ENCODE measurements at regions not wholly inside any gene's neighbourhood (a gene's known extent, or its start where the extent isn't known, plus 50 kb on each side); places are given as distances from the start of the nearest gene placed in this dataset.

DNA sequence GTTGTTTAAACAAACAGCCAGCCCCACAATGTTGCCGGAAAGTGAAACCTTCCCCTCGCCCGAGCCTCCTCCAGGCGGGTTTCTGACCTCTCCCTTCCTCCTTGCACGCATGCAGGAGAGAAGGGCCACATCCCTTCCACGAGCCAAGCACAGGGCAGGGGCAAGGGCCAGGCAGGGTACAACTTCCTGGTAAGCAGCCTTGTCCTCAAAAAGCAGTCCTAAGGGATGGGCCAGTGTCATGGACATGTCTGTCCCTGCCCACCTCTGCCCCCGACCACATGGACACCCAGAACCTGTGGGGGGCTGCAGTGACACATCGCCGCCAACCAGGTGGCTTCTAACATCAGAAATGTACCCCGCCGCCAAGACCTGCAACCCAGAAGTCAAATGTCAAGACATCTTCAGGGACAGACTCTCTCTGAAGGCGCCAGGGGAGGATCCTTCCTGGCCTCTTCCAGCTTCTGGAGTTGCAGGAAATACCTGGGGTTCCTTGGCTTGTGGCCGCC lies 145.3 kb downstream of the CRYBB2 start (continued):
- TF ChIP-seq ZNF114 (CRISPR knock-in tag; IDR thresholded peaks at IDR 0.05), result no peak
- TF ChIP-seq CREB1 (CRISPR knock-in tag; IDR thresholded peaks at IDR 0.05; ENCODE audit: low read depth), result no peak
- TF ChIP-seq, protein P1, sequence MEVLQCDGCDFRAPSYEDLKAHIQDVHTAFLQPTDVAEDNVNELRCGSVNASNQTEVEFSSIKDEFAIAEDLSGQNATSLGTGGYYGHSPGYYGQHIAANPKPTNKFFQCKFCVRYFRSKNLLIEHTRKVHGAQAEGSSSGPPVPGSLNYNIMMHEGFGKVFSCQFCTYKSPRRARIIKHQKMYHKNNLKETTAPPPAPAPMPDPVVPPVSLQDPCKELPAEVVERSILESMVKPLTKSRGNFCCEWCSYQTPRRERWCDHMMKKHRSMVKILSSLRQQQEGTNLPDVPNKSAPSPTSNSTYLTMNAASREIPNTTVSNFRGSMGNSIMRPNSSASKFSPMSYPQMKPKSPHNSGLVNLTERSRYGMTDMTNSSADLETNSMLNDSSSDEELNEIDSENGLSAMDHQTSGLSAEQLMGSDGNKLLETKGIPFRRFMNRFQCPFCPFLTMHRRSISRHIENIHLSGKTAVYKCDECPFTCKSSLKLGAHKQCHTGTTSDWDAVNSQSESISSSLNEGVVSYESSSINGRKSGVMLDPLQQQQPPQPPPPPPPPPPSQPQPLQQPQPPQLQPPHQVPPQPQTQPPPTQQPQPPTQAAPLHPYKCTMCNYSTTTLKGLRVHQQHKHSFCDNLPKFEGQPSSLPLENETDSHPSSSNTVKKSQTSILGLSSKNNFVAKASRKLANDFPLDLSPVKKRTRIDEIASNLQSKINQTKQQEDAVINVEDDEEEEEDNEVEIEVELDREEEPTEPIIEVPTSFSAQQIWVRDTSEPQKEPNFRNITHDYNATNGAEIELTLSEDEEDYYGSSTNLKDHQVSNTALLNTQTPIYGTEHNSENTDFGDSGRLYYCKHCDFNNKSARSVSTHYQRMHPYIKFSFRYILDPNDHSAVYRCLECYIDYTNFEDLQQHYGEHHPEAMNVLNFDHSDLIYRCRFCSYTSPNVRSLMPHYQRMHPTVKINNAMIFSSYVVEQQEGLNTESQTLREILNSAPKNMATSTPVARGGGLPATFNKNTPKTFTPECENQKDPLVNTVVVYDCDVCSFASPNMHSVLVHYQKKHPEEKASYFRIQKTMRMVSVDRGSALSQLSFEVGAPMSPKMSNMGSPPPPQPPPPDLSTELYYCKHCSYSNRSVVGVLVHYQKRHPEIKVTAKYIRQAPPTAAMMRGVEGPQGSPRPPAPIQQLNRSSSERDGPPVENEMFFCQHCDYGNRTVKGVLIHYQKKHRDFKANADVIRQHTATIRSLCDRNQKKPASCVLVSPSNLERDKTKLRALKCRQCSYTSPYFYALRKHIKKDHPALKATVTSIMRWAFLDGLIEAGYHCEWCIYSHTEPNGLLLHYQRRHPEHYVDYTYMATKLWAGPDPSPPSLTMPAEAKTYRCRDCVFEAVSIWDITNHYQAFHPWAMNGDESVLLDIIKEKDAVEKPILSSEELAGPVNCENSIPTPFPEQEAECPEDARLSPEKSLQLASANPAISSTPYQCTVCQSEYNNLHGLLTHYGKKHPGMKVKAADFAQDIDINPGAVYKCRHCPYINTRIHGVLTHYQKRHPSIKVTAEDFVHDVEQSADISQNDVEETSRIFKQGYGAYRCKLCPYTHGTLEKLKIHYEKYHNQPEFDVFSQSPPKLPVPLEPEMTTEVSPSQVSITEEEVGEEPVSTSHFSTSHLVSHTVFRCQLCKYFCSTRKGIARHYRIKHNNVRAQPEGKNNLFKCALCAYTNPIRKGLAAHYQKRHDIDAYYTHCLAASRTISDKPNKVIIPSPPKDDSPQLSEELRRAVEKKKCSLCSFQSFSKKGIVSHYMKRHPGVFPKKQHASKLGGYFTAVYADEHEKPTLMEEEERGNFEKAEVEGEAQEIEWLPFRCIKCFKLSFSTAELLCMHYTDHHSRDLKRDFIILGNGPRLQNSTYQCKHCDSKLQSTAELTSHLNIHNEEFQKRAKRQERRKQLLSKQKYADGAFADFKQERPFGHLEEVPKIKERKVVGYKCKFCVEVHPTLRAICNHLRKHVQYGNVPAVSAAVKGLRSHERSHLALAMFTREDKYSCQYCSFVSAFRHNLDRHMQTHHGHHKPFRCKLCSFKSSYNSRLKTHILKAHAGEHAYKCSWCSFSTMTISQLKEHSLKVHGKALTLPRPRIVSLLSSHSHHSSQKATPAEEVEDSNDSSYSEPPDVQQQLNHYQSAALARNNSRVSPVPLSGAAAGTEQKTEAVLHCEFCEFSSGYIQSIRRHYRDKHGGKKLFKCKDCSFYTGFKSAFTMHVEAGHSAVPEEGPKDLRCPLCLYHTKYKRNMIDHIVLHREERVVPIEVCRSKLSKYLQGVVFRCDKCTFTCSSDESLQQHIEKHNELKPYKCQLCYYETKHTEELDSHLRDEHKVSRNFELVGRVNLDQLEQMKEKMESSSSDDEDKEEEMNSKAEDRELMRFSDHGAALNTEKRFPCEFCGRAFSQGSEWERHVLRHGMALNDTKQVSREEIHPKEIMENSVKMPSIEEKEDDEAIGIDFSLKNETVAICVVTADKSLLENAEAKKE (CRISPR knock-in tag; IDR thresholded peaks at IDR 0.05), result no peak
- TF ChIP-seq, protein P2, sequence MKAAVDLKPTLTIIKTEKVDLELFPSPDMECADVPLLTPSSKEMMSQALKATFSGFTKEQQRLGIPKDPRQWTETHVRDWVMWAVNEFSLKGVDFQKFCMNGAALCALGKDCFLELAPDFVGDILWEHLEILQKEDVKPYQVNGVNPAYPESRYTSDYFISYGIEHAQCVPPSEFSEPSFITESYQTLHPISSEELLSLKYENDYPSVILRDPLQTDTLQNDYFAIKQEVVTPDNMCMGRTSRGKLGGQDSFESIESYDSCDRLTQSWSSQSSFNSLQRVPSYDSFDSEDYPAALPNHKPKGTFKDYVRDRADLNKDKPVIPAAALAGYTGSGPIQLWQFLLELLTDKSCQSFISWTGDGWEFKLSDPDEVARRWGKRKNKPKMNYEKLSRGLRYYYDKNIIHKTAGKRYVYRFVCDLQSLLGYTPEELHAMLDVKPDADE (IDR thresholded peaks at IDR 0.05), result no peak

DNA sequence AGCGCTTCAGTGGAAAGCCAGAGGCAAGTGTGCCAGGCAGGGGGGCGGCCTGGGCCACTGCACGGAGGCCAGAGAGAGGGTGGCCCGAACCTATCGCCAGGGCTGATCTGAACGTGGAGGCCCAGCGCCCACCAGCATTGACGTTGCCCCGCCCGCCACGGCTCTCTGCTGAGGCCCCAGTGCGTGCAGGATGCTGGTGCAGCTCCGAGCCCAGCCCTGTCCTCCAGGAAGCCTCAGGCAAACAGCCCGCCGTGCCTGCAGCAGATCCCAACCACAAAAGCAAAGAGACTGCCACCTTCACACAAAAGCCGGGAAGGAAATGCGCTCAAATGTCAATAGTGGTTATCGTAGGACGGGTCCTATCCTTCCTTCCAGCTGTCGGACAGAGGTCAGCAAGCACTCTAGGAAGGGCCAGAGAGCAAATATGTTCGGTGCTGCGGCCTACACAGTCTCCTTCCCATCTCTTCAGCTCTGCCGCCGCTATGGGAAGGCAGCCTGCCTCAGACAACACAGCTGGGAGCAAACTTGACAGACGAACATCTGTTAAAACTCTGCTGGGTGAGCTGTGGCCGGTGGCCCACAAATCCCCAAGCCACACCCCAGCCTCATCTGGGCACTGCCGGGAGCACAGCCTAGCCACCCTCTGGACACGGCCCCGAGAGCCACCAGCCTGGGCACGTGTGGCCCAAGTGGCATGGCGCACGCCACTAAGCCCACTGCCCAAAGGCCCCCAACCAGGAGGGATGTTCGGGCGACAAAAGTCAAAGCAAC lies 146.2 kb downstream of the CRYBB2 start:
- Mint-ChIP-seq H3K4me3 (no peak overlapping the region), H3K4me1 (peaks cover 16% of the 10 kb centered on the region), H3K27ac (peak overlapping the region; percentile 32; the same call in 1 of the 2 replicates), H3K27me3 (ENCODE audit: insufficient read depth, low read depth, poor library complexity) (peaks cover 22% of the 10 kb centered on the region), H3K9me3 (no peaks in the 10 kb centered on the region), H3K36me3 (ENCODE audit: low read depth) (peaks cover 3% of the 10 kb centered on the region; the same call in 2 of the 3 replicates)
- DNase-seq (ENCODE audit: low spot score), result no peak
- Histone ChIP-seq H3K27ac (ENCODE audit: low read depth) (no peak overlapping the region), H3F3A (replicated peaks; ENCODE audit: low read depth) (0 out of 2 replicates have a peak, but pooled peaks cover 2% of the 10 kb centered on the region), H3K79me2 (replicated peaks; ENCODE audit: insufficient read depth) (0 out of 2 replicates have a peak, but pooled peaks cover 8% of the 10 kb centered on the region), H4K20me1 (replicated peaks; ENCODE audit: insufficient read depth) (peaks cover 12% of the 10 kb centered on the region), H3K4me2 (no peak overlapping the region), H3K27me3 (ENCODE audit: insufficient read depth) (no peaks in the 10 kb centered on the region), H3K4me3 (no peak overlapping the region), H2AFZ (no peak overlapping the region), H3K36me3 (ENCODE audit: insufficient read depth) (no peaks in the 10 kb centered on the region), H3K4me1 (ENCODE audit: insufficient read depth) (0 out of 2 replicates have a peak, but pooled peaks cover 5% of the 10 kb centered on the region), H3K9me2 (ENCODE audit: insufficient read depth) (no peaks in the 10 kb centered on the region)
- no peak for ATAC-seq
- no peak for TF ChIP-seq STAT1 (IDR thresholded peaks at IDR 0.05; ENCODE audit: unreplicated experiment)
- TF ChIP-seq, protein P1 (CRISPR knock-in tag; IDR thresholded peaks at IDR 0.05), result no peak
- no peak for TF ChIP-seq JUNB (IDR thresholded peaks at IDR 0.05; ENCODE audit: unreplicated experiment)
- no peak for TF ChIP-seq CREB1 (CRISPR knock-in tag; IDR thresholded peaks at IDR 0.05; ENCODE audit: low read depth)
- no peak for TF ChIP-seq NANOG (IDR thresholded peaks at IDR 0.05; ENCODE audit: borderline replicate concordance)

Measured in GM23338 (cell line).